Spleen (tissue), 7 donors: ENCODE measurements at regions not wholly inside any gene's neighbourhood (a gene's known extent, or its start where the extent isn't known, plus 50 kb on each side); places are given as distances from the start of the nearest gene placed in this dataset.

Source experiments
- POLR2A ChIP-seq, 3 donors: fragments of 450-650 bp; IDR thresholded peaks; one replicate each; pipeline ENCODE4 v1.5.1; 2017; ENCODE audit warnings: antibody characterized with exemption in 3 of 3, mild to moderate bottlenecking in 1 of 3
- TF ChIP-seq, protein P1 (sequence below), 11 experiments: fragments of 200-600 bp in 7 of 11; fragments of 450-650 bp in 4 of 11; sonication (generic) in 4 of 11; IDR thresholded peaks in 8 of 11; conservative IDR thresholded peaks in 3 of 11; 1 replicate in 7 of 11; 2 replicates in 4 of 11; pipeline versions ENCODE4 v1.4.0 to v1.8.0; 2016 to 2021; ENCODE audit warnings: antibody characterized with exemption in 11 of 11, inconsistent platforms in 4 of 11, mild to moderate bottlenecking in 1 of 11
- donor health status: DM: no; HTN: no; CAD: no; lungs with moderate emphysema.
- donor health status: DM: no; HTN: no; CAD: no.
- donor health status: DM: no; HTN: no; CAD: no.

DNA sequence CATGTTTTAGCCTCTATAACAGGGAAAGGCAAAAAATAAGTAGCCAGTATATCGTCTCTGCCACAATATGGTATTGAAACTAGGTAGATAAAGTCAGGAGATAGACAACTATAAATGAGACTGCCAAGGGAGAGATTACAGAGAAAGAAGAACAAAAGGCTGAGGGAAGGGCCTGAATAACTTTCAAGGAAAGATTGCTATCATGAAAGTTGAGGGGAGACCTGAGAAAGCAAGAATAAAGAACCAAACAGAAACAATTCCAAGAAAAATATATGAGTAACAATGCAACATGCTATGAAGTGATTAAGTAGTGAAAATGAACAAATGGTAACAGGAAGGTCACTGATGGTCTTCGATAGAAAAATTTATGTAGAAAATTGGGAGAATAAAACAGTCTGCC, 690.1 kb downstream of the METTL15 start:
- TF ChIP-seq, protein P1, sequence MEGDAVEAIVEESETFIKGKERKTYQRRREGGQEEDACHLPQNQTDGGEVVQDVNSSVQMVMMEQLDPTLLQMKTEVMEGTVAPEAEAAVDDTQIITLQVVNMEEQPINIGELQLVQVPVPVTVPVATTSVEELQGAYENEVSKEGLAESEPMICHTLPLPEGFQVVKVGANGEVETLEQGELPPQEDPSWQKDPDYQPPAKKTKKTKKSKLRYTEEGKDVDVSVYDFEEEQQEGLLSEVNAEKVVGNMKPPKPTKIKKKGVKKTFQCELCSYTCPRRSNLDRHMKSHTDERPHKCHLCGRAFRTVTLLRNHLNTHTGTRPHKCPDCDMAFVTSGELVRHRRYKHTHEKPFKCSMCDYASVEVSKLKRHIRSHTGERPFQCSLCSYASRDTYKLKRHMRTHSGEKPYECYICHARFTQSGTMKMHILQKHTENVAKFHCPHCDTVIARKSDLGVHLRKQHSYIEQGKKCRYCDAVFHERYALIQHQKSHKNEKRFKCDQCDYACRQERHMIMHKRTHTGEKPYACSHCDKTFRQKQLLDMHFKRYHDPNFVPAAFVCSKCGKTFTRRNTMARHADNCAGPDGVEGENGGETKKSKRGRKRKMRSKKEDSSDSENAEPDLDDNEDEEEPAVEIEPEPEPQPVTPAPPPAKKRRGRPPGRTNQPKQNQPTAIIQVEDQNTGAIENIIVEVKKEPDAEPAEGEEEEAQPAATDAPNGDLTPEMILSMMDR (IDR thresholded peaks at IDR 0.05 in 8 of 11, conservative IDR thresholded peaks at IDR 0.05 in 3 of 11): no peak
- no peak for TF ChIP-seq POLR2A (IDR thresholded peaks at IDR 0.05)
